Progenitor cell of endocrine pancreas (in vitro differentiated cells): ENCODE measurements at regions not wholly inside any gene's neighbourhood (a gene's known extent, or its start where the extent isn't known, plus 50 kb on each side); places are given as distances from the start of the nearest gene placed in this dataset.

Experiments
- DNase-seq: peaks from one replicate; pipeline ENCODE4 v3.0.0; 2021; ENCODE audit warnings: low spot score; ENCODE audit not compliant: unreplicated experiment
- H3K27ac Mint-ChIP-seq: 2 replicates; pipeline ENCODE4 v1.8.0; 2021; ENCODE audit warnings: mild to moderate bottlenecking, moderate library complexity, mixed read lengths
- H3K27me3 Mint-ChIP-seq: 2 replicates; pipeline ENCODE4 v1.8.0; 2021; ENCODE audit warnings: mixed read lengths
- H3K36me3 Mint-ChIP-seq: 2 replicates; pipeline ENCODE4 v1.8.0; 2022; ENCODE audit warnings: mixed read lengths; ENCODE audit not compliant: insufficient read depth
- H3K4me1 Mint-ChIP-seq: 2 replicates; pipeline ENCODE4 v1.8.0; 2021; ENCODE audit warnings: low read depth, mixed read lengths
- H3K4me3 Mint-ChIP-seq: 2 replicates; pipeline ENCODE4 v1.8.0; 2021; ENCODE audit warnings: low read depth, mild to moderate bottlenecking, moderate library complexity, mixed read lengths
- H3K9me3 Mint-ChIP-seq: 2 replicates; pipeline ENCODE4 v1.8.0; 2021; ENCODE audit warnings: low read depth, mixed read lengths
- TF ChIP-seq, protein P1 (sequence below): fragments of 200-600 bp; sonication (generic); IDR thresholded peaks from one replicate; pipeline ENCODE4 v1.5.0; 2021; ENCODE audit warnings: antibody characterized with exemption, mild to moderate bottlenecking; ENCODE audit not compliant: unreplicated experiment

DNA sequence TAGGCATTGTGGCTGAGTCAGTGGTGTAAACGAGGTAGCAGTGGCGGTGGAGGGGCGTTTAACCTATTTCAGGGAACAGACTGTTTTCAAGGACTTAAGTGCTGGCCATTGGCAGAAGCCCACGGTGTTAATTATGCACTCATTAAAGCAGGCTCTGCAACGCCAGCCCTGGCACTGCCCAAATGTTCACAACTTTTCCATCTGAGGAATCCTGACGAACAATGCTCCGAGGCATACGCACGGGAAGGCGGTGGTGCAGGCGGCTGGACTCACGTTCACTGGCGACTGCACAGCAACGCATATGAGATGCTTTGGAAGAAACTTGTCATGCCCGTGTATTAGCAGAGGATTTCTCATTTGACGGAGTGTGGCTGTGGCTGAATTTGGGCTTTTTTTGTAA lies 70.6 kb upstream of the SLC24A4 start:
- Mint-ChIP-seq H3K27ac (no peak overlapping the region), H3K9me3 (no peaks in the 10 kb centered on the region), H3K4me1 (no peaks in the 10 kb centered on the region), H3K27me3 (peaks cover 72% of the 10 kb centered on the region), H3K36me3 (no peaks in the 10 kb centered on the region), H3K4me3 (no peak overlapping the region)
- TF ChIP-seq, protein P1, sequence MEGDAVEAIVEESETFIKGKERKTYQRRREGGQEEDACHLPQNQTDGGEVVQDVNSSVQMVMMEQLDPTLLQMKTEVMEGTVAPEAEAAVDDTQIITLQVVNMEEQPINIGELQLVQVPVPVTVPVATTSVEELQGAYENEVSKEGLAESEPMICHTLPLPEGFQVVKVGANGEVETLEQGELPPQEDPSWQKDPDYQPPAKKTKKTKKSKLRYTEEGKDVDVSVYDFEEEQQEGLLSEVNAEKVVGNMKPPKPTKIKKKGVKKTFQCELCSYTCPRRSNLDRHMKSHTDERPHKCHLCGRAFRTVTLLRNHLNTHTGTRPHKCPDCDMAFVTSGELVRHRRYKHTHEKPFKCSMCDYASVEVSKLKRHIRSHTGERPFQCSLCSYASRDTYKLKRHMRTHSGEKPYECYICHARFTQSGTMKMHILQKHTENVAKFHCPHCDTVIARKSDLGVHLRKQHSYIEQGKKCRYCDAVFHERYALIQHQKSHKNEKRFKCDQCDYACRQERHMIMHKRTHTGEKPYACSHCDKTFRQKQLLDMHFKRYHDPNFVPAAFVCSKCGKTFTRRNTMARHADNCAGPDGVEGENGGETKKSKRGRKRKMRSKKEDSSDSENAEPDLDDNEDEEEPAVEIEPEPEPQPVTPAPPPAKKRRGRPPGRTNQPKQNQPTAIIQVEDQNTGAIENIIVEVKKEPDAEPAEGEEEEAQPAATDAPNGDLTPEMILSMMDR = no peak
- DNase-seq = no peak

DNA sequence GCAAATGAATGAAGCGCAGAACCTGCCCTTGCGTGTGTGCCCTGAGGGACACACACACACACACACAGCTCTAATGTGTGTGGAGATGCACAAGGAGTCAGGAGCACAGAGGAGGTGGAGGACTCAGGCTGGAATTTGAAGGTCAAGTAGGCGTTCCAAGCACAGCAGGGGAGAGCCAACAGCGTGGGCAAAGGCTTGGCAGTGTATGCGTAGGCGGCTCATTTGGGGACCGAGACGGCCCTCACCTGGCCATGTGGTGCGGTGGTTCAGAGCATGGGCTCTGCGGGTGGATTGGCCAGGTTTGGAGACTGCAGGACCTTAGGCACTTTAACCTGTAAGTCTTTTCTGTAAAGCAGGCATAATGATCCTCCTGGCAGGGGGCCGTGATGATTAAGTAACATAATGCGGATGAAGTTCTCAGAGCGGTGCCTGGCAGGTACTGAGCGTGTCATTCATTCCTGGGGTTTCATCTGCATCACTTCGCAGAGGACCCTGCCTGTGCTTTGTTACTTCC lies 69.5 kb upstream of the SLC24A4 start:
- H3K27ac Mint-ChIP-seq = no peak overlapping the region
- peaks cover 72% of the 10 kb centered on the region for H3K27me3 Mint-ChIP-seq
- H3K9me3 Mint-ChIP-seq = no peaks in the 10 kb centered on the region
- no peaks in the 10 kb centered on the region for H3K36me3 Mint-ChIP-seq
- DNase-seq = no peak
- H3K4me3 Mint-ChIP-seq = no peak overlapping the region
- TF ChIP-seq, protein P1 = no peak
- H3K4me1 Mint-ChIP-seq = no peaks in the 10 kb centered on the region

DNA sequence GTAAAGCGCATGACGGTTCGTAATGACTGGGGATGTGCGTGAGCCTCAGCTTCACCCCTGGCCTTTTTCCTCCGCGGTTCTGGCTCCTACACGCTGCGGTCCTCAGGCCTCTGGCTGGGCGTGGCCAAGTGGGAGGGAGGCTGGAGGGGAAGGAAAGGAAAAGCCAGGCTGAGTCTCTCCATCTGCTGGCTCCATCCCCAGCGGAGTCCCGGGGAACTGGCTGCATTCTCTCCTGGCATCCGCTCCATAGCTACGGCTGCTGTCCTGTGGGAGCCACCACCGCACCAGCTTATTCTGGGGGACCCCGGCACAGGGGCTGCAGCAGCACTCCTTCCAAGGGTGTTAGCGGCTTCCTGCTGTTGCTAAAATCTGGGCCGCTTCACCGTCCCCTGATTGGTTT lies 68.2 kb upstream of the SLC24A4 start:
- peaks cover 68% of the 10 kb centered on the region for H3K27me3 Mint-ChIP-seq
- no peaks in the 10 kb centered on the region for H3K9me3 Mint-ChIP-seq

DNA sequence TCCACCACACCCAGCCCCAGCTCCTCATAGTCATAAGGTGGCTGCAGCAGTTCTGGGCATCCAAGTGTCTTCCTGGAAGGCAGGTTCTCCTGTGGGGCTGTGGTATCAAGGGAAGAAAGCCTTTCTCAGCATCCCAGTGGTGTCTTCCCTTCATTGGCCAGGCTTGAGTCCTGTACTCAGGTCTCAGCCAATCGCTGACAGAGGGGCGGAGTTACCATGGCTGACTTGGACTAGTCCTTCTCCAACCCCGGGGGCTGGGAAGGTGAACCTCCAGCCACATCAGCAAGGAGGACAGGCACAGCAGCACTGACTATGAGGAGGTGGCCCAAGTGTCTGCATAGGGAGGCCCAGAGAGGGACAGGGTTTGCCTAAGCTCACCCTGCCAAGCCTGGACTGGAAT lies 64.0 kb upstream of the SLC24A4 start:
- Mint-ChIP-seq H3K9me3 (no peaks in the 10 kb centered on the region), H3K4me3 (no peak overlapping the region), H3K27ac (no peak overlapping the region), H3K4me1 (no peaks in the 10 kb centered on the region), H3K36me3 (no peaks in the 10 kb centered on the region), H3K27me3 (peaks cover 33% of the 10 kb centered on the region)
- TF ChIP-seq, protein P1 = no peak
- DNase-seq = no peak

More for the DNA sequence above, 68.2 kb upstream of the SLC24A4 start:
- TF ChIP-seq, protein P1 = no peak
- H3K36me3 Mint-ChIP-seq = no peaks in the 10 kb centered on the region
- H3K4me1 Mint-ChIP-seq = no peaks in the 10 kb centered on the region
- H3K4me3 Mint-ChIP-seq = no peak overlapping the region
- no peak for DNase-seq
- H3K27ac Mint-ChIP-seq = no peak overlapping the region

DNA sequence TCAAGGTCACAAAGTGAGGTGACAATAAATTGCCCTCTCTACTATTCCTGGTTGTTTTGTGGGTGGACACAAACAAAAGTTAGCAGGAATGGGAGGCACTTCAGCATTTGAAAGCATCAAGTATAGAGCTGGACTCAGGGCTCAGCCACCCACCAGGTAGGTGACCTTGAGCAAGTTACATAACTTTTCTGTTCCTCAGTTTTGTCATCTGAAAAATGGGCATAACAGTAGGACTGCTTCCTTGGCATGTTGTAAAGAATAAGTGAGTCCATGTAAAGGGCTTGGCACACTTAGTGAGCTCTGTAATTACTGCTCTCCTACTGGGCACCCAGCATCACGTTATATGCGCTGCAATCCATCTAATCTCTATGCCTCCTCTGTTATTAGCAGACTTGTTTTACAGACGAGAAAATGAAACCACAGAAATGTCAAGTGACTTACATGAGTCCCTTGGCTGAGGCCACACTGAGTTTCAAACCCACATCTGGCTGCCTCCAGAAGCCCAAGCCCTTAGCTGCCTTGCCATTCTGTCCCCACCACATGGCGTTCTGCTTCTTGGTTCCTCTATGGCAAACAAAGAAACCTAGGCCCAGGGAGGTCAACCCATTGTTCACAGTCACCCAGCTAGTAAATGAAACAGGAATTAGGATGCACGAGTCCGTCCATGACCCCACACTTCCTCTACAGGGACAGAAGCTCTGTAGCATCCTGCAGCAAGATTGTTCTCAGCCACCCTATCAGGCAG lies 63.2 kb upstream of the SLC24A4 start:
- no peak overlapping the region for H3K4me3 Mint-ChIP-seq
- no peaks in the 10 kb centered on the region for H3K36me3 Mint-ChIP-seq
- H3K27me3 Mint-ChIP-seq = peaks cover 25% of the 10 kb centered on the region
- H3K9me3 Mint-ChIP-seq = no peaks in the 10 kb centered on the region
- H3K27ac Mint-ChIP-seq = no peak overlapping the region
- DNase-seq = no peak
- H3K4me1 Mint-ChIP-seq = no peaks in the 10 kb centered on the region
- TF ChIP-seq, protein P1 = no peak
